HFF-Myc (cell line): ENCODE measurements at regions not wholly inside any gene's neighbourhood (a gene's known extent, or its start where the extent isn't known, plus 50 kb on each side); places are given as distances from the start of the nearest gene placed in this dataset.

ENCODE experiments used
- DNase-seq: peaks from one replicate; pipeline ENCODE4 v3.0.0-alpha.2; 2011; ENCODE audit warnings: low read depth; ENCODE audit errors: extremely low read depth
- H3K4me3 ChIP-seq: replicated peaks from 2 replicates; pipeline ENCODE4 v1.5.1; 2011; ENCODE audit warnings: low read depth, mild to moderate bottlenecking, control low read depth, low read length
- TF ChIP-seq, protein P1 (sequence below): IDR thresholded peaks from 2 replicates; pipeline ENCODE4 v1.5.1; 2012; ENCODE audit warnings: mild to moderate bottlenecking, low read depth, low read length, control low read depth; ENCODE audit errors: missing control alignments

DNA sequence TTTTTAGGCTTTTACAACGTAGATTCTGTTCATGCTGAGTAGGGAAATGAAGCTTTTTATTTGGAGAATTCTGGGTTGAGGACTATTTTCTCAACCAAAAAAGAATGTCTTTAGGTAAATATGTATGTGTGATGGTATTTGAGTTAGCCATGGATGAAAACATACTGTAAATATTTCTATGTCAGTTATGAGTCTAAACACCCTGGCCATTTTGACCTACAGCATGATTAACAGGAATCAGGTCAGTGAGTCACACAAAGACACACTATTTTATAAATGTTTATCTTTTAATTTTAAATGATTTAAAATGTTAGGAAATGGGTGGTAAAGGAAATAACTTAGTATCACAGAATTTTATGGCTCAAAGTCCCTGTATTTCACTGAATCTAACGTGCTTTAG is 851.7 kb upstream of the MAP3K7 start:
- TF ChIP-seq, protein P1, sequence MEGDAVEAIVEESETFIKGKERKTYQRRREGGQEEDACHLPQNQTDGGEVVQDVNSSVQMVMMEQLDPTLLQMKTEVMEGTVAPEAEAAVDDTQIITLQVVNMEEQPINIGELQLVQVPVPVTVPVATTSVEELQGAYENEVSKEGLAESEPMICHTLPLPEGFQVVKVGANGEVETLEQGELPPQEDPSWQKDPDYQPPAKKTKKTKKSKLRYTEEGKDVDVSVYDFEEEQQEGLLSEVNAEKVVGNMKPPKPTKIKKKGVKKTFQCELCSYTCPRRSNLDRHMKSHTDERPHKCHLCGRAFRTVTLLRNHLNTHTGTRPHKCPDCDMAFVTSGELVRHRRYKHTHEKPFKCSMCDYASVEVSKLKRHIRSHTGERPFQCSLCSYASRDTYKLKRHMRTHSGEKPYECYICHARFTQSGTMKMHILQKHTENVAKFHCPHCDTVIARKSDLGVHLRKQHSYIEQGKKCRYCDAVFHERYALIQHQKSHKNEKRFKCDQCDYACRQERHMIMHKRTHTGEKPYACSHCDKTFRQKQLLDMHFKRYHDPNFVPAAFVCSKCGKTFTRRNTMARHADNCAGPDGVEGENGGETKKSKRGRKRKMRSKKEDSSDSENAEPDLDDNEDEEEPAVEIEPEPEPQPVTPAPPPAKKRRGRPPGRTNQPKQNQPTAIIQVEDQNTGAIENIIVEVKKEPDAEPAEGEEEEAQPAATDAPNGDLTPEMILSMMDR = no peak
- DNase-seq = no peak
- H3K4me3 ChIP-seq = no peak overlapping the region

DNA sequence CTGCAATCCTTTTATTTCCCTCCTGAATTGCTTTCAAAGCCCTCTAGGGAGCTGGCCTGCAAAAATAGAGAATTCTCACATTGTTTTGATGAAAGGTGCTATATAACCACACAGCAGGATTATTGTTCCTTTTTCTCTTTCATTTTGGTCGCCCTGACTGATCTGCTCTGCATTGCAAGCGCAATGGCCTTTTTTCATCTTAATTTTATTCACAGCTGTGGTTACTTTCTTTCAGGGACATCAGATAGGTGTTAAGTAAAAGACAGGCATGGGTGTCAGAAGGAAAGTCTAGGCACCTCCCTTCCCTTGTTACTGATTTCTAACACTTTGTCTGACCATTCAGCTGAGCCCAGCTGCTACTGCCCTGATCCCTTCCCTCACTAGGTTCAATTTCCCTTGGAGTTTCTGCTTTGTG is 850.5 kb upstream of the MAP3K7 start:
- no peak for DNase-seq
- no peak overlapping the region for H3K4me3 ChIP-seq
- TF ChIP-seq, protein P1 = no peak

DNA sequence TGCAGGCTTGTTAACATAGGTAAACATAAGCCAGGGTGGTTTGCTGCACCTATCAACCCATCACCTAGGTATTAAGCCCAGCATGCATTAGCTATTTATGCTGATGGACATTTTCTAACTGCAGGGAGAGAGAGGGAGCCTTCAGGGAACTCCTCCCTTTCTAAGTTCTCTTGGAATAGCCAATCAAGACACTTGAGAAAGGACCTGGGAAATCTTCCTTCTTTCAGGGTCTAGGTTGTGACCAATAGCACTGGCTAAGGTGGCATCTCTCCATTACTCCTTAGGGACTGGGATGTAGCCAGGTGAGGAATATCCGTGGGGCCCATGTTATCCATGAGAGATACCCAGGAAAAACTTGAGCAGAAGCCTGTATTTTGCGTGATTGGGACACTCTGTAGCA is 849.6 kb upstream of the MAP3K7 start:
- no peak for DNase-seq
- TF ChIP-seq, protein P1 = no peak
- no peak overlapping the region for H3K4me3 ChIP-seq

DNA sequence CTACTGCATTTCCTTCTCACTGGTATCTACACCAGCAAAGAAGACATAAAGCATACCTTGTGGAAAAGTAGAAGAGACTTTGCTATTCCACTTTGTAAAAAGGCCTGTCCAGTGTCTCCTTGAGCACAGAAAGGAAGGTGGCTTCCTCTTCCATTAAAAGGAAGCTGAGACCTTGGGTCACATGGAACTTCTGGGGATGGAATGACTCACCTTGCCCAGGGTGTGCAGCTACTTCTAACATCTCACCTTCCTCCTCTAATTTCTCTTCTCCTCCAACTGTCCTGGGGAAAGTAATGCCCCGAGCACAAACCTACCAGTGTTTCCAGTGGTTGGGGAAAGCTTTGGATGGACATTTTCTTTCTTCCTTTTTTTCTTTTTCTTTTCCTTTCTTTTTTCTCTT is 848.8 kb upstream of the MAP3K7 start:
- no peak for DNase-seq
- TF ChIP-seq, protein P1 = no peak

DNA sequence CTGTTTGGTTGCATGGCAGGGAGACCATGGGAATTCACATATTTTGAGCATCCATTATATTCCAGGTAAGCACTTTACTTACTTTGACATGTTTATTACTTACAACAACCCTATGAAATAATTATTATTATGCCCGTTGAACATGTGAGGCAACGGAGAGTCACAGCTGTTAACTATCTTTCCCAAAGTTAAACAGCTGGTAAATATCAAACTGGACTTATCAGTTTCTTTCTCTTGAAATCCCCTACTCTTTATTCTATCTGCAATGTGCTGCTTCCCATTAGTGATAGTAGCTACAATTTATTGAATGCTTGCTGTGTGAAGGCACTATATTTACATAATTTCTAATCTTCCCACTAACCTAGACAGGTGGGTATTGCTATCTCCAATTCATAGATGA is 847.7 kb upstream of the MAP3K7 start:
- no peak overlapping the region for H3K4me3 ChIP-seq
- TF ChIP-seq, protein P1 = no peak
- no peak for DNase-seq

More for the DNA sequence above, 848.8 kb upstream of the MAP3K7 start:
- H3K4me3 ChIP-seq = no peak overlapping the region

DNA sequence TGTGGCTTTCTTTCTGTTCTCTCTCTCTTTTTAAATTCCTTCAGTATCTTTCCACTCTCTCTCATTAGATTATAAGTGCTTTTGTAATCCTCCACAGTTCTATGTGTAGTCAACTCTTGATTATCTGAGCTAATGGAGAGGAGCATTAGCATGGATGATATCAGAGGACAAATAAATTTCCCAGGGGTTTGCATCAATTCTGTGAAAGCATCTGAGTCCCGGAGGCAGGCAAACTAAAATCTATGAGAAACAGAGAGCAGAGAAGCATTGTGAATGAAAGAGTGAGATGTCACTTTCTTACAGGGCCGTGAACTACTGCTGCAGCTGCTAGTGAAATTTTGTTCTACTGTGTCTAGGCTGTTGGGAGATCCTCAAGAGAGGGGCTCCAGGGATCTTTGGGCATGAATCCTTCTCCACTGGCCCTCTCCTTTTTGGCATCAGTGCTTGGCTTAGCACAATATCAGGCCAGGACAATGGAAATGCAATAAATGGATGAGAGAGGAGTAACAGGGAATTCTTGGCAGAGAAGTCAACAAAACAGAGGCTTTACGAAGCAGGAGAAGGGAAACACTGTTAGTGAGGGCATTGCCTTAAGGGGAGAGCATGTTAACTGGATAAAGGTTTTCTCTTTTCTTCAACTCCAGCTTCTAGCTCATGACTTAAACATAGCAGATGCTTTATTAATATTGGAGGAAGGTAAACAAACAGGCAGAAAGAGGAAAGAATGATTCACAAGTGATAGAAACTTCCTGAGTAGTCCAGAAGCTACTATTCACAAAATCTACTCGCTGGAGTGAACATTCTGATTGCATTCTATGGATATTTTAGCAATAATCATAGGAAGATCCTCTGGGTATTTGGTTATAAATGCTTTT is 847.0 kb upstream of the MAP3K7 start:
- TF ChIP-seq, protein P1 = no peak
- no peak overlapping the region for H3K4me3 ChIP-seq
- DNase-seq = no peak
